MCF 10A (cell line): ENCODE measurements at regions not wholly inside any gene's neighbourhood (a gene's known extent, or its start where the extent isn't known, plus 50 kb on each side); places are given as distances from the start of the nearest gene placed in this dataset.

ENCODE experiments used
- BruUV-seq: library from RNA; stranded (reverse); fragments of 400-500 nt; replicated peaks from 2 replicates; lab custom pipeline; 2021; lab: Mats Ljungman, UMichigan
- CTCF ChIA-PET: fragments of 300-600 bp; sonication (Branson Sonifier 250); formaldehyde crosslinking; extraction: SDS; loops from one replicate; lab custom pipeline; 2021; ENCODE audit warnings: antibody characterized with exemption, inconsistent platforms; lab: Yijun Ruan, JAX
- POLR2A ChIA-PET: fragments of 300-600, 350-650 bp; sonication (Branson Sonifier 250); formaldehyde crosslinking; extraction: SDS; loops from one replicate; lab custom pipeline; 2020; ENCODE audit warnings: antibody characterized with exemption, inconsistent platforms; lab: Yijun Ruan, JAX
- DNase-seq: peaks from one replicate; pipeline ENCODE4 v3.0.0-alpha.2; 2018; ENCODE audit not compliant: unreplicated experiment
- H3K27ac Mint-ChIP-seq: one replicate; pipeline ENCODE4 v1.8.0; 2022; ENCODE audit warnings: mild to moderate bottlenecking, low read depth, mixed read lengths; ENCODE audit not compliant: unreplicated experiment
- H3K27me3 Mint-ChIP-seq: one replicate; pipeline ENCODE4 v1.8.0; 2022; ENCODE audit warnings: mixed read lengths; ENCODE audit not compliant: insufficient read depth, unreplicated experiment
- H3K36me3 Mint-ChIP-seq: one replicate; pipeline ENCODE4 v1.8.0; 2022; ENCODE audit warnings: mild to moderate bottlenecking, moderate library complexity, mixed read lengths; ENCODE audit not compliant: insufficient read depth, unreplicated experiment
- H3K4me1 Mint-ChIP-seq: one replicate; pipeline ENCODE4 v1.8.0; 2022; ENCODE audit warnings: mixed read lengths; ENCODE audit not compliant: insufficient read depth, unreplicated experiment
- H3K4me3 Mint-ChIP-seq: one replicate; pipeline ENCODE4 v1.8.0; 2022; ENCODE audit warnings: mild to moderate bottlenecking, moderate library complexity, mixed read lengths; ENCODE audit not compliant: unreplicated experiment
- H3K9me3 Mint-ChIP-seq: one replicate; pipeline ENCODE4 v1.8.0; 2022; ENCODE audit warnings: mixed read lengths; ENCODE audit not compliant: unreplicated experiment
- intact Hi-C: fragments of 100-400 bp; cut with micrococcal nuclease; formaldehyde crosslinking; loops from 2 replicates; pipeline ENCODE4 v1.14.1; 2022
- TF ChIP-seq, protein P1 (sequence below): fragments of 200-600 bp; IDR thresholded peaks from one replicate; pipeline ENCODE4 v1.8.0; 2022; ENCODE audit warnings: antibody characterized with exemption, mild to moderate bottlenecking; ENCODE audit not compliant: unreplicated experiment

DNA sequence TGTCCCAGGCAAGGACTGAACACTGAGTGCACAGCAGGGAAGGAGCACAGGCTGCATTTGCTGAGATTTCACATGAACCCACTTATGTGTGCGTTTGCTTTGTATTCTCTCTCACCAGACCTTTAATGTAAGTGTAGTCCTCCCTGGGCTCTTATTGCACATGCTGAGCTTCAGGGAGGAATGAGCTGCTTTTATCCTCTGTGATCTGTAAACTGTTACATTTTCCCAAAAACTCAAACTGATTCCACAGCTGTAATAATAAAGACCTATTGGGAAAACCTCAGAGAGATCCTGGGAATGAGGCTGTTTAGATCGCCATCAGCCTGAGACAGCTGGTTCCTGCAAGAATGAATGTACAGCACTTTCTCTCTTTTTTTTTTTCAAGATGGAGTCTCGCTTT lies 53.6 kb upstream of the ADORA2B start:
- no peaks in the 10 kb centered on the region for H3K36me3 Mint-ChIP-seq
- intact Hi-C loops = no loop called here
- TF ChIP-seq, protein P1, sequence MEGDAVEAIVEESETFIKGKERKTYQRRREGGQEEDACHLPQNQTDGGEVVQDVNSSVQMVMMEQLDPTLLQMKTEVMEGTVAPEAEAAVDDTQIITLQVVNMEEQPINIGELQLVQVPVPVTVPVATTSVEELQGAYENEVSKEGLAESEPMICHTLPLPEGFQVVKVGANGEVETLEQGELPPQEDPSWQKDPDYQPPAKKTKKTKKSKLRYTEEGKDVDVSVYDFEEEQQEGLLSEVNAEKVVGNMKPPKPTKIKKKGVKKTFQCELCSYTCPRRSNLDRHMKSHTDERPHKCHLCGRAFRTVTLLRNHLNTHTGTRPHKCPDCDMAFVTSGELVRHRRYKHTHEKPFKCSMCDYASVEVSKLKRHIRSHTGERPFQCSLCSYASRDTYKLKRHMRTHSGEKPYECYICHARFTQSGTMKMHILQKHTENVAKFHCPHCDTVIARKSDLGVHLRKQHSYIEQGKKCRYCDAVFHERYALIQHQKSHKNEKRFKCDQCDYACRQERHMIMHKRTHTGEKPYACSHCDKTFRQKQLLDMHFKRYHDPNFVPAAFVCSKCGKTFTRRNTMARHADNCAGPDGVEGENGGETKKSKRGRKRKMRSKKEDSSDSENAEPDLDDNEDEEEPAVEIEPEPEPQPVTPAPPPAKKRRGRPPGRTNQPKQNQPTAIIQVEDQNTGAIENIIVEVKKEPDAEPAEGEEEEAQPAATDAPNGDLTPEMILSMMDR = no peak
- H3K27ac Mint-ChIP-seq = no peak overlapping the region
- CTCF ChIA-PET = no interaction called here
- H3K9me3 Mint-ChIP-seq = peaks cover 6% of the 10 kb centered on the region
- no peak overlapping the region for H3K4me3 Mint-ChIP-seq
- H3K4me1 Mint-ChIP-seq = peaks cover 5% of the 10 kb centered on the region
- DNase-seq = no peak
- POLR2A ChIA-PET = no interaction called here
- no TSS peak for BruUV-seq
- H3K27me3 Mint-ChIP-seq = no peaks in the 10 kb centered on the region

DNA sequence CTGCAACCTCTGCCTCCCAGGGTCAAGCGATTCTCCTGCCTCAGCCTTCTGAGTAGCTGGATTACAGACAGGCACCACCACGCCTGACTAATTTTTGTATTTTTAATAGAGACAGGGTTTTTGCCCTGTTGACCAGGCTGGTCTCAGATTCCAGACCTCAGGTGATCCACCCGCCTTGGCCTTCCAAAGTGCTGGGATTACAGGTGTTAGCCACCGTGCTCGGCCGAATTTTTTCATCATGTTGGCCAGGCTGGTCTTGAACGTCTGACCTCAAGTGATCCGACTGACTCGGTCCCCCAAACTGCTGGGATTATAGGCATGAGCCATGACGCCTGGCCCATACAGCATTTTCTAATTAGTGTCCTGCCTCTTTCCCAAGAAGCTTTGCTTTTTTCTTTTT lies 52.7 kb upstream of the ADORA2B start:
- intact Hi-C loops = no loop called here
- no peak overlapping the region for H3K4me3 Mint-ChIP-seq
- peaks cover 12% of the 10 kb centered on the region for H3K9me3 Mint-ChIP-seq
- no peaks in the 10 kb centered on the region for H3K27me3 Mint-ChIP-seq
- BruUV-seq = no TSS peak
- H3K4me1 Mint-ChIP-seq = no peaks in the 10 kb centered on the region
- ChIA-PET CTCF (interaction anchor here (0.7 kb wide), 1 partner anchor 107 kb away, joined by 3 read pairs; no protein-coding TSS in a partner anchor), POLR2A (no interaction called here)
- H3K36me3 Mint-ChIP-seq = no peaks in the 10 kb centered on the region
- TF ChIP-seq, protein P1 = no peak
- H3K27ac Mint-ChIP-seq = no peak overlapping the region
- no peak for DNase-seq

DNA sequence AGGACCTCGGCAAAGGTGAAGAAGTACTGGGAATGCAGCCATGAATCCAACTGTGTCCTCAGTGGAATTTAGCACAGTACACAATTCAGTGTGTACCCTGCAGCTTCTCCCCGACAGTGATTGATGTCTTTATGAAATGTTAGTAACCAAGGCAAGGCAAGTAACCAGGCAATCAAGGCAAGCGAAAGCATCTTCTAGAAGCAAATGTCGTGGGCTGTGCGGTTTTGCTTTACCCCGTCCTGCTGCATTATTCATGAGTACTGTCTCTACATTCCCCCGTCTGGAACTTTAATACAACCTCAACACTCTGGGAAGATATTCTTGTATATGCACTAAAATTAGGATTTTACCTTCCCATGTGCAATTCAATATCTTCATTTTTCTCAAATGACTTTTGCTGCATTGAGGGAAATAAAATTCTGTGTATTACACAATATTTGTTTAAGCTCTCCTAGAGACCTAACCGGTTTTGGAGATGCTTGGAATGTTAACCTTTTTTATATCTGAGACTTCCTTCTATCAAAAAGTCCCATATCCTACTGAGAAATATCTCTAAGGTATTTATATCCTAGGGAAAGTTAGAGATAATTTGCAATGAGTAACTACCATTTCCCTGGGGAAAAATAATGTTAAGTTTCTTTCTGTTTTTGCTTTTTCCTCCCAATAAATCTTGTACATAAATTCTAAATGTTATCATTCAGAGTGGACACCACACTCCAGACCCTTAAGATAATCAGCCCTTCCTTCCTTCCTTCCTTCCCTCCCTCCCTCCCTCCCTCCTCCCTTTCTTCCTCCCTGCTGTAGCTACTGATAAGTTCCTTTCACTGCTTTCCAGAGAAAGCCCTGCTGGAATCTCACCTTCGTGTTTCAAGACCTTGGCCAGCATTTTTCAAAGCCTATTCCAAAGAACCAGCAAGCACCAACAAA lies 51.9 kb upstream of the ADORA2B start:
- TF ChIP-seq, protein P1 = no peak
- H3K9me3 Mint-ChIP-seq = peaks cover 12% of the 10 kb centered on the region
- H3K27ac Mint-ChIP-seq = no peak overlapping the region
- no peak overlapping the region for H3K4me3 Mint-ChIP-seq
- no peaks in the 10 kb centered on the region for H3K27me3 Mint-ChIP-seq
- CTCF ChIA-PET = interaction anchor here (0.7 kb wide), 1 partner anchor 108 kb away, joined by 3 read pairs; no protein-coding TSS in a partner anchor
- no peaks in the 10 kb centered on the region for H3K4me1 Mint-ChIP-seq
- intact Hi-C loops = no loop called here
- no peak for DNase-seq
- no TSS peak for BruUV-seq
- POLR2A ChIA-PET = no interaction called here
- H3K36me3 Mint-ChIP-seq = no peaks in the 10 kb centered on the region

DNA sequence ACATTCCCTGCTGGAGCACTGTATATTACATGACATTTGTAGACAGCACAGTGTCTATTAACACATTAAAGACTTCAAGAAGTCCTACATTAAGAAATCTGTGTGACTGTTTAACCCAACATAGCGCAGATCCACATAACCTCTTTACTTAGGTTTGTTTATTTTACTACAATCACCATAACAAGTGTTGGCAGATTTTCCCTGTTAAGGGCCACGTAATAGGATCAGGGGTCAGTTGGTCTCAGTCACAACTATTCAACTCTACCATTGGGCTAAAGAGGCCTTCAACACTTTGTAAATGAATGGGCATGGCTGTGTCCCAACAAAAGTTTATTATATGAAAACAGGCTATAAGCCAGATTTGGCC lies 51.3 kb upstream of the ADORA2B start:
- ChIA-PET CTCF (no interaction called here), POLR2A (no interaction called here)
- peaks cover 12% of the 10 kb centered on the region for H3K9me3 Mint-ChIP-seq
- intact Hi-C loops = no loop called here
- no peaks in the 10 kb centered on the region for H3K36me3 Mint-ChIP-seq
- no peak for DNase-seq
- BruUV-seq = no TSS peak
- TF ChIP-seq, protein P1 = no peak
- no peaks in the 10 kb centered on the region for H3K4me1 Mint-ChIP-seq
- H3K27ac Mint-ChIP-seq = no peak overlapping the region
- H3K27me3 Mint-ChIP-seq = no peaks in the 10 kb centered on the region
- no peak overlapping the region for H3K4me3 Mint-ChIP-seq
